ENCODE measurements at regions not wholly inside any gene's neighbourhood (a gene's known extent, or its start where the extent isn't known, plus 50 kb on each side); places are given as distances from the start of the nearest gene placed in this dataset.

- DNase-seq: no peak
Observed at GRCh38 chr5:3827624-3828023, 232.0 kb downstream of the IRX1 start.

- DNase-seq: no peak
Observed at GRCh38 chr5:3828761-3829160, 233.1 kb downstream of the IRX1 start.

- no peak for DNase-seq
Observed at GRCh38 chr5:3833566-3833965, 237.9 kb downstream of the IRX1 start.

DNA sequence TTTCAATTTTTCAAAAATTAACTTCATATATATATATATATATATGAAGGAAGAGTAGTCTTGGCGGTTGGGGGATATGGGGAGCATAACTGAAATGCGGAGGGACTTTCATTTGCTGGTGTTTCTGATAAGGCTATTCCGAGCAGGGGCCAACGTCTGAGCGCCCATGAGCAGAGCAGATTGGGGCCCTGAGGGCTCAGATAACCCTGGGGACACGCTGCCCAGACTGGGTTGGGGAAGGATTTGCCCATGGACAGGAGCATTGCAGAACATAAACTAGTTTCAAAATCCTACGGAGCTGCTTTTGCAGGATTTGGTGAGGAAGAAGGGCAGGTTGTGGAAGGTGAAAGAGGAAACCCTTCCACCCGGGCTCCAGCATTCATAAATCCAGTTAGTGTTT is 240.2 kb downstream of the IRX1 start:
- no peak for DNase-seq

- DNase-seq: no peak
Observed at GRCh38 chr5:3836528-3836927, 240.9 kb downstream of the IRX1 start.

- no peak for DNase-seq
Observed at GRCh38 chr5:3837506-3837905, 241.9 kb downstream of the IRX1 start.

DNA sequence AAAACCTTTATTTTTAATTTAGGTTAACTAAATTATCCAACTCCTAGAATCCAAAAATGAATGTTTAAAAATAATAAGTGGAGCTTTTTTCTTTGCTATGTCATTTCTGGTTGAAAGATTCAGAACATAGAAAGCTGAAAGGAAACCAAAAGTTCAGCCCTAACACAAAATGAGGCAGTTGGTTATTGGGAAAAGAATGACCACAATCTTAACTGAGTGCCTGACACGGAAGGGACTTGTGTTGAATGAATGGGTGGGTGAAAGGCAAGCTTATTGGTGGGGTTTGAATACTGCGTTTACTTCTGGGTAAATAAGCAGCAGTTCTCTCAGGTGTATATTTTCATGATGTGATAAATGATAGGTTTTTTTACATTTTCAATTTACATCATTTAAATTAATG is 243.5 kb downstream of the IRX1 start:
- no peak for DNase-seq

GRCh38 chr5:3842591-3842990 is 247.0 kb downstream of the IRX1 start:
- no peak for DNase-seq

GRCh38 chr5:3843706-3844105 is 248.1 kb downstream of the IRX1 start:
- DNase-seq: no peak

- no peak for DNase-seq
Observed at GRCh38 chr5:3844266-3844665, 248.6 kb downstream of the IRX1 start.

DNA sequence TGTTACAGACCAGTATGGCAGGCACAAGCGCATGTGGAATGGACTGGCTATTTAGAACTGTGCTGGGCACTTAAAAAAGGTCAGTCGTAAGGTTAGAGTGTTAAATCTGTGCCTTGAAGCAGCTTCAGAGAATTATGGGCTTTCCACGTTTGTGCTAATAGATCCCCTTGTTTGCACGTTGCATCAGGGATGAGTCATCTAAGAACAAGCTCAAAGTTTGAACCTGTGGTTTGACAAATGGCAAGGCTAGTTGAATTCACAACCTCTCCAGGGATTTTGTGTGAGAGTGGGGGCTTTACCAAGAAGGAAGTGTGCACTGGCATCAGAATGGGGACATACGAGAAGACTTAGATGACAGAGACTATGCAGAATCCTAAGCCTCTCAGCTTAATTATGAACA is 249.6 kb downstream of the IRX1 start:
- DNase-seq: no peak

GRCh38 chr5:3852161-3852916 is 256.7 kb downstream of the IRX1 start:
- DNase-seq: no peak

DNA sequence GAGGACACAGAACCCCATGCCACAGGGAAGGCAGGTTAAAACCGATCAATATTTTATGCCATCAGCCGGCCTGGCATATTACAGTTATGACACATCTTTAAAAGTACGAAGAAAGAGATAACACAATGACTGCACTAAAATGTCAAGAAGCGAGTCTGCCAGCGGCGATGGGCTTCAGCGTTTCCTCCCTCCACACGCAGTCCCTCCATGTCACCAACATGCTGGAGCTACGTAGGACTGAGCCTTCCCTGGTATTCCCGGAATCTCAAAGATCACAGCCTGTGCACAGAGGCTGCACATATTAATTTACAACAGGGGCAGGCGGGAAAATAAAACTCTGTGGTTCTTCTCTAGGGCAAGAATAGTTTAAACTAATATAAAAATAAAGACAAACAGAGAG is 257.7 kb downstream of the IRX1 start:
- no peak for DNase-seq

GRCh38 chr5:3854188-3854821 is 258.7 kb downstream of the IRX1 start:
- no peak for DNase-seq

GRCh38 chr5:3856036-3856435 is 260.4 kb downstream of the IRX1 start:
- DNase-seq: no peak

- no peak for DNase-seq
Observed at GRCh38 chr5:3858524-3858923, 262.9 kb downstream of the IRX1 start.

DNA sequence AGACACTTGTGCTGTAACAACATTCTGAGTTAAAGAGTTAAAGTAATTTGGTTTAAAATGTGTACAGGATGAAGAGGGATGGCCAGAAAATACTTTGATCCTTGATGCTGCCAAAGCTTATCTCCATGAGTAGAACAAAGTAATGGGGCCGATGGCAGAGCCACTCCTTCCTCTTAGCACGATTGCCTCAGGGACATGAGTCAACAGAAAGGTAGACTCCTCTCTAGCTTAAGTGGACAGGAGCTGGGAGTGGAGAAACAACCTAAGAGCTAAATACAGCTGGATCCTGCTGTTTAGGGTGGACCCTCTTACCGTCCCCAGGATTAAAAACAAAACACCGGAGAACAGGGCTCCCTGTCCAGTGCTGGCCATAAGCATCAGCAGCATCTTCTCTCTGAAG is 267.3 kb downstream of the IRX1 start:
- no peak for DNase-seq

GRCh38 chr5:3875144-3875543 is 279.5 kb downstream of the IRX1 start:
- no peak for DNase-seq

DNA sequence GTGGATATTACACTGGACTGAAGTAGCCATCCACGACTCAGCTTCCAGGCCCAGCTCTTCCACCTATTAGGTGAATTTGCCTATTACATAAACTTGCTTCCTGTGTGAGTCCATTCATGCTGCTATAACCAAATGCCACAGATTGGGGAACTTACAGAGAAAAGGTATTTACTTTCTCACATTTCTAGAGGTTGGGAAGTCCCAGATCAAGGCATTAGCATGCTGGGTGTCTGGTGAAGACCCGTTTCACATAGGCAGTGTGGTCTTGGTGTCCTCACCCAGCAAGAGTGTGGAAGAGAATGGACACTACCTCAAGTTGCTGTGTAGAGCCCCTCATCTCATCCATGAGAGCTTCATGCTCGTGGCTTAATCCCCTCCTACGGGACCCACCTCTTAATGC is 282.6 kb downstream of the IRX1 start:
- DNase-seq: no peak

- no peak for DNase-seq
Observed at GRCh38 chr5:3883040-3883439, 287.4 kb downstream of the IRX1 start.

- DNase-seq: no peak
Observed at GRCh38 chr5:3886524-3887451, 291.2 kb downstream of the IRX1 start.

GRCh38 chr5:3888310-3888709 is 292.7 kb downstream of the IRX1 start:
- DNase-seq: no peak

DNA sequence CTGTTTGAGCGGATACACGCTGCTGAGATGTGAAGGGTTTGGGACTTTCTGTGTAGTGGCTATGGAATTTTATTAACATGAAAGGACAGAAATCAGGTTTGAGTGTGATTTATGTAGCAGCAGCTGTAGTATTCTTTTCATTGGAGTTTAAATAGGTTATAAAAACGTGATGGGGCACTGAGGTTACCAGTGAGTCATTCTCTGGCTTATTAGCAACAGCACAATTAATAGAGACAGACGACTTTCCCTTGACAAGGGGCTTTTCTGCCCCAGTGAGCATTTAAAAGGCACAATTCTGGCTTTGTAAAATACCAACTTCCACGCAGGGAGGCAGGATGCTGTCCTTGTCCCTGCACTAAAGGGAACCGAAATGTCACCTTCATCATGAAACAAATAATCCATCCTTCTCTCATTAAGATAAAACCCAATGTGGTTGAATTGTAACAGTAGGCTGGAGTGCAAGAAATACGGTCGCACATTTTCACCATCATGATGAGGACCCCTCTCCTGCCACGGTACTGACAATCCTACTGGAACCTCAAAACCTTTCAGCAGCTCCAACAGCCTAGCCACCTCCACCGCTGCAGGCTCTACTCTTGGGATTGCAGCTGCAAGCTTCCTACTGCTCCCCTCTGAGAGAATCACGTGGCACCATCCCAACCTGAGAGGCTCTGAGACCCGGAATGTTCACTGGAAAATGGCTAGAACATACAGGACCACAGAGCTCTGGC is 293.9 kb downstream of the IRX1 start:
- no peak for DNase-seq

Data from COR-L47 (cell line).